HG02588 (cell line): ENCODE measurements at regions not wholly inside any gene's neighbourhood (a gene's known extent, or its start where the extent isn't known, plus 50 kb on each side); places are given as distances from the start of the nearest gene placed in this dataset.
A peak's percentile ranks its signal among the peaks of the same experiment; 100 is the strongest.

Experiments
- ATAC-seq: cut with Tn5 transposase; IDR thresholded peaks from one replicate; pipeline ENCODE4 v1.9.1; 2021; ENCODE audit warnings: mild to moderate bottlenecking, moderate library complexity; ENCODE audit not compliant: unreplicated experiment

- no peak for ATAC-seq
These were observed 92.5 kb upstream of the ABI3BP start for GRCh38 chr3:101085752-101086151.

- no peak for ATAC-seq
These were observed 91.2 kb upstream of the ABI3BP start for GRCh38 chr3:101084404-101084803.

- ATAC-seq: no peak
These were observed 88.8 kb upstream of the ABI3BP start for GRCh38 chr3:101081999-101082398.

GRCh38 chr3:101081446-101081845 is 88.2 kb upstream of the ABI3BP start:
- no peak for ATAC-seq

GRCh38 chr3:101077361-101078011 is 84.3 kb upstream of the ABI3BP start:
- no peak for ATAC-seq

- no peak for ATAC-seq
These were observed 81.3 kb upstream of the ABI3BP start for GRCh38 chr3:101074518-101074917.

- ATAC-seq: no peak
These were observed 79.1 kb upstream of the ABI3BP start for GRCh38 chr3:101072300-101072699.

GRCh38 chr3:101070799-101071121 is 77.5 kb upstream of the ABI3BP start:
- ATAC-seq: no peak

- ATAC-seq: peak; percentile 69
These were observed 76.9 kb upstream of the ABI3BP start for GRCh38 chr3:101069901-101070798.

GRCh38 chr3:101068876-101069606 is 75.8 kb upstream of the ABI3BP start:
- ATAC-seq: no peak

- ATAC-seq: no peak
These were observed 73.5 kb upstream of the ABI3BP start for GRCh38 chr3:101066711-101067129.

- no peak for ATAC-seq
These were observed 72.7 kb upstream of the ABI3BP start for GRCh38 chr3:101065962-101066361.

GRCh38 chr3:101063401-101063800 is 70.2 kb upstream of the ABI3BP start:
- ATAC-seq: no peak

GRCh38 chr3:101061312-101061711 is 68.1 kb upstream of the ABI3BP start:
- ATAC-seq: no peak

GRCh38 chr3:101050866-101051265 is 57.6 kb upstream of the ABI3BP start:
- no peak for ATAC-seq

GRCh38 chr3:101050046-101050445 is 56.8 kb upstream of the ABI3BP start:
- no peak for ATAC-seq

GRCh38 chr3:101049532-101049931 is 56.3 kb upstream of the ABI3BP start:
- no peak for ATAC-seq

GRCh38 chr3:101043687-101044078 is 50.5 kb upstream of the ABI3BP start:
- ATAC-seq: no peak

GRCh38 chr3:101042996-101043686 is 49.9 kb upstream of the ABI3BP start:
- no peak for ATAC-seq
